Fibroblast of mammary gland (primary cell): ENCODE measurements at regions not wholly inside any gene's neighbourhood (a gene's known extent, or its start where the extent isn't known, plus 50 kb on each side); places are given as distances from the start of the nearest gene placed in this dataset.

Source experiments
- DNase-seq: peaks from one replicate; pipeline ENCODE4 v3.0.0-alpha.2; 2010; ENCODE audit warnings: low read depth
- H3K4me3 ChIP-seq: 2 replicates; pipeline ENCODE4 v1.5.1; 2011; ENCODE audit warnings: low read depth, mild to moderate bottlenecking, low read length, moderate library complexity; ENCODE audit not compliant: control insufficient read depth
- CTCF ChIP-seq: conservative IDR thresholded peaks from 2 replicates; pipeline ENCODE4 v1.5.1; 2011; ENCODE audit warnings: low read depth, low read length, inconsistent platforms; ENCODE audit not compliant: control insufficient read depth, insufficient read depth

GRCh38 chr1:165054627-165055026 lies 301.9 kb downstream of the LMX1A start:
- TF ChIP-seq CTCF: no peak
- no peak for DNase-seq
- no peak overlapping the region for H3K4me3 ChIP-seq

DNA sequence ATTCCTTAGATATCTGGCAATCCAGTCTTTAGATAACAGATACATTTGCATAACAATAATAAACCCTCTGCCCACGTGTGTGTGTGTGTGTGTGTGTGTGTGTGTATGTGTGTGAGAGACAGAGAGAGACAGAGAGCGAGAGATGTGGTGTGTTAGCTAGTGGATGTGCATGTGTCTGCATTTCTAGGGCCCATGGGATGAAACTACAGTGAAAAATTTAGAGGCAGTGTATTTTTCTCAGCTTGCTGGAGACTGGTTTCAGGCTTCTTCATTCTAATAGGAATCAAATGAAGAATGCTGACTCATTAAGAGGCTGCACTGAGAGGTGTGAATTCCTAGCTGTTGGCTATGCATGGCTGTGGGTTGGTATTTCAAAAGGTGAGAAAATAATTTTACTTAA lies 303.2 kb downstream of the LMX1A start:
- DNase-seq: no peak
- H3K4me3 ChIP-seq: no peak overlapping the region
- TF ChIP-seq CTCF: no peak

DNA sequence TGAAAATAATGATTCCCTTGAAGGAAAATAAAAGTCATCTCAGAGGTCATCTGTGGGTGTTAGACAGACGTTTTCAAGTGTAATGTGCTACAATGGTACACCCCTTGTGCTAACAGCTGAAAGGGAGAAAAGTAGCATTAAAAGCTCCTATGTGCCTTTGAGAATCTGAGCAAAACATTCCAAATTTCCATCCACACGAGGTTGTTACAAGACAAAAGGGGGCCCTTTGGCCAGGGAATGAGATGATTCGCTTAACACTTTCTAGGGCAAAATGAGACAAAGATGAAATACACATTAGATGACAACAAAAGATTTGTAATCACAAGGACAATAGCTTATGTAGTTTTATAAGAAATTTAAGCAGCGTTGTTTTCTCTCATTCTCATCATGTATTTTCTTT lies 303.6 kb downstream of the LMX1A start:
- no peak overlapping the region for H3K4me3 ChIP-seq
- no peak for DNase-seq
- no peak for TF ChIP-seq CTCF

- no peak overlapping the region for H3K4me3 ChIP-seq
- TF ChIP-seq CTCF: no peak
- no peak for DNase-seq
These were observed 304.1 kb downstream of the LMX1A start for GRCh38 chr1:165052431-165052830.

GRCh38 chr1:165050246-165050645 lies 306.3 kb downstream of the LMX1A start:
- H3K4me3 ChIP-seq: no peak overlapping the region
- no peak for TF ChIP-seq CTCF
- DNase-seq: no peak

- DNase-seq: no peak
- TF ChIP-seq CTCF: no peak
- no peak overlapping the region for H3K4me3 ChIP-seq
These were observed 308.5 kb downstream of the LMX1A start for GRCh38 chr1:165047994-165048393.

- no peak for TF ChIP-seq CTCF
- H3K4me3 ChIP-seq: no peak overlapping the region
These were observed 310.6 kb downstream of the LMX1A start for GRCh38 chr1:165045902-165046301.

More at GRCh38 chr1:165045902-165046301, 310.6 kb downstream of the LMX1A start:
- DNase-seq: no peak
